Activated CD4-positive, alpha-beta T cell treated with anti-CD3 and anti-CD28 coated beads, Interleukin-2, Interleukin-4, amounts not matched to agents 100 ng/mL and 50 ng/mL, durations not matched to agents 16 hours and 8 hours (primary cell): ENCODE measurements at regions not wholly inside any gene's neighbourhood (a gene's known extent, or its start where the extent isn't known, plus 50 kb on each side); places are given as distances from the start of the nearest gene placed in this dataset.

ENCODE experiments used
- DNase-seq: peaks from one replicate; pipeline ENCODE4 v3.0.0-alpha.2; 2020; ENCODE audit warnings: low spot score

GRCh38 chr13:23488442-23488841 lies 54.9 kb upstream of the SACS start:
- no peak for DNase-seq

- DNase-seq, result no peak
Observed at GRCh38 chr13:23496255-23496654, 62.8 kb upstream of the SACS start.

- DNase-seq, result no peak
Observed at GRCh38 chr13:23497191-23497590, 63.7 kb upstream of the SACS start.

- DNase-seq, result no peak
Observed at GRCh38 chr13:23500849-23501248, 67.3 kb upstream of the SACS start.

- DNase-seq, result no peak
Observed at GRCh38 chr13:23504180-23504579, 66.0 kb upstream of the TNFRSF19 start.

- DNase-seq, result no peak
Observed at GRCh38 chr13:23505007-23505406, 65.2 kb upstream of the TNFRSF19 start.

- no peak for DNase-seq
Observed at GRCh38 chr13:23506071-23506806, 64.0 kb upstream of the TNFRSF19 start.

- DNase-seq, result no peak
Observed at GRCh38 chr13:23506807-23507291, 63.4 kb upstream of the TNFRSF19 start.

GRCh38 chr13:23509781-23510543 lies 60.2 kb upstream of the TNFRSF19 start:
- DNase-seq, result no peak

GRCh38 chr13:23510544-23510916 lies 59.7 kb upstream of the TNFRSF19 start:
- DNase-seq, result no peak

GRCh38 chr13:23510979-23511735 lies 59.1 kb upstream of the TNFRSF19 start:
- peak; percentile 9 for DNase-seq

- DNase-seq, result no peak
Observed at GRCh38 chr13:23512762-23513395, 57.3 kb upstream of the TNFRSF19 start.

GRCh38 chr13:23513455-23513854 lies 56.8 kb upstream of the TNFRSF19 start:
- DNase-seq, result no peak

- no peak for DNase-seq
Observed at GRCh38 chr13:23514076-23514475, 56.1 kb upstream of the TNFRSF19 start.

GRCh38 chr13:23515116-23515515 lies 55.1 kb upstream of the TNFRSF19 start:
- no peak for DNase-seq

- DNase-seq, result no peak
Observed at GRCh38 chr13:23516190-23516589, 54.0 kb upstream of the TNFRSF19 start.

- DNase-seq, result no peak
Observed at GRCh38 chr13:23516702-23517101, 53.5 kb upstream of the TNFRSF19 start.

GRCh38 chr13:23518231-23518630 lies 52.0 kb upstream of the TNFRSF19 start:
- no peak for DNase-seq
